ENCODE measurements at regions not wholly inside any gene's neighbourhood (a gene's known extent, or its start where the extent isn't known, plus 50 kb on each side); places are given as distances from the start of the nearest gene placed in this dataset.

DNA sequence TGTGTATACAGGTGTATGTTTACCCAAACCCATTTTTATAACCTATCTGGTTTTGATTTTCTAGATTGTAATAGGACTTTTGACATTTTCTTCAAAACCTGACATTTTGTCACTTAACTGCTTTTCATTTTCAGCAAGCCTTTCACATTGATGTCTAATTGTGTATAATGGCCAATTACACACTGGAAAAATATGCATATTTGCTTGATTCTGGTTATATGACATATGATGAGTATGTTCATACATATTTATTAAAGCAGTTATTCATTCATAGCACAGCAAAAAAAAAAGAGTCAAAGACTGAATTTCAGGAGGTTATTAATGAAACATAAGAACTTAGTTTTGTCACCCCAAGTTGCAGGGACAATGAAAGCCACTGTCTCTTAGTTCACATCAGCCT lies 307.7 kb upstream of the TNP1 start:
- TF ChIP-seq, protein P1, sequence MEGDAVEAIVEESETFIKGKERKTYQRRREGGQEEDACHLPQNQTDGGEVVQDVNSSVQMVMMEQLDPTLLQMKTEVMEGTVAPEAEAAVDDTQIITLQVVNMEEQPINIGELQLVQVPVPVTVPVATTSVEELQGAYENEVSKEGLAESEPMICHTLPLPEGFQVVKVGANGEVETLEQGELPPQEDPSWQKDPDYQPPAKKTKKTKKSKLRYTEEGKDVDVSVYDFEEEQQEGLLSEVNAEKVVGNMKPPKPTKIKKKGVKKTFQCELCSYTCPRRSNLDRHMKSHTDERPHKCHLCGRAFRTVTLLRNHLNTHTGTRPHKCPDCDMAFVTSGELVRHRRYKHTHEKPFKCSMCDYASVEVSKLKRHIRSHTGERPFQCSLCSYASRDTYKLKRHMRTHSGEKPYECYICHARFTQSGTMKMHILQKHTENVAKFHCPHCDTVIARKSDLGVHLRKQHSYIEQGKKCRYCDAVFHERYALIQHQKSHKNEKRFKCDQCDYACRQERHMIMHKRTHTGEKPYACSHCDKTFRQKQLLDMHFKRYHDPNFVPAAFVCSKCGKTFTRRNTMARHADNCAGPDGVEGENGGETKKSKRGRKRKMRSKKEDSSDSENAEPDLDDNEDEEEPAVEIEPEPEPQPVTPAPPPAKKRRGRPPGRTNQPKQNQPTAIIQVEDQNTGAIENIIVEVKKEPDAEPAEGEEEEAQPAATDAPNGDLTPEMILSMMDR (IDR thresholded peaks at IDR 0.05): no peak
- no peak for TF ChIP-seq POLR2A (IDR thresholded peaks at IDR 0.05)
